ENCODE measurements at regions not wholly inside any gene's neighbourhood (a gene's known extent, or its start where the extent isn't known, plus 50 kb on each side); places are given as distances from the start of the nearest gene placed in this dataset.

GRCh38 chr3:105999856-106000255 lies 131.0 kb upstream of the CBLB start (continued):
- TF ChIP-seq FOXM1 (IDR thresholded peaks at IDR 0.05; ENCODE audit: low read depth) (no peak), FOXJ3 (CRISPR knock-in tag; IDR thresholded peaks at IDR 0.05) (no peak), TCF12 (IDR thresholded peaks at IDR 0.05) (no peak)

GRCh38 chr3:106001923-106002322 lies 133.1 kb upstream of the CBLB start:
- TF ChIP-seq FOXJ3 (CRISPR knock-in tag; IDR thresholded peaks at IDR 0.05) (no peak), NFIC (IDR thresholded peaks at IDR 0.05; ENCODE audit: borderline replicate concordance) (no peak), POLR2AphosphoS5 (IDR thresholded peaks at IDR 0.05; ENCODE audit: low read depth, low read length) (no peak), REST (IDR thresholded peaks at IDR 0.05; ENCODE audit: low read depth, low read length) (no peak), SIN3A (IDR thresholded peaks at IDR 0.05; ENCODE audit: borderline replicate concordance, low read depth, low read length) (no peak), JUND (IDR thresholded peaks at IDR 0.05) (no peak), YY1 (IDR thresholded peaks at IDR 0.05; ENCODE audit: low read depth) (no peak), RFX5 (IDR thresholded peaks at IDR 0.05; ENCODE audit: low read length) (no peak), MAX (IDR thresholded peaks at IDR 0.05; ENCODE audit: low read depth) (no peak), GABPA (IDR thresholded peaks at IDR 0.05; ENCODE audit: low read depth) (no peak), USF2 (IDR thresholded peaks at IDR 0.05; ENCODE audit: borderline replicate concordance, low read depth, low read length) (no peak), EP300 (IDR thresholded peaks at IDR 0.05; ENCODE audit: borderline replicate concordance in 1 of 2, low read depth in 1 of 2, low read length in 1 of 2) (no peak), RXRA (IDR thresholded peaks at IDR 0.05; ENCODE audit: borderline replicate concordance, low read depth) (no peak), MEF2A (IDR thresholded peaks at IDR 0.05; ENCODE audit: borderline replicate concordance, low read depth) (no peak)

More at GRCh38 chr3:106001923-106002322, 133.1 kb upstream of the CBLB start:
- 86% methylated on average over 4 of the region's 4 CpGs for WGBS (ENCODE audit: low lambda C conversion rate)
- no peaks in the 10 kb centered on the region; a peak in 1 of 4 replicates for H3K4me1 ChIP-seq (ENCODE audit: control insufficient read depth in 1 of 2, insufficient read depth in 2 of 2, low read depth in 1 of 2, low read length in 1 of 2)
- peaks cover 14% of the 10 kb centered on the region for H3F3A ChIP-seq (replicated peaks; ENCODE audit: insufficient read depth)
- POLR2A ChIA-PET, result no interaction called here
- no peak overlapping the region for H3K4me2 ChIP-seq
- H3K27me3 ChIP-seq (ENCODE audit: insufficient read depth), result no peaks in the 10 kb centered on the region
- no peak for DNase-seq
- no peaks in the 10 kb centered on the region for H3K9me3 ChIP-seq
- no peaks in the 10 kb centered on the region for H3K36me3 ChIP-seq (replicated peaks in 1 of 2; ENCODE audit: control insufficient read depth in 1 of 2, insufficient read depth in 2 of 2, low read length in 1 of 2)
- CTCF ChIA-PET, result no interaction called here
- no peak overlapping the region for H3K4me3 ChIP-seq (ENCODE audit: low read depth in 2 of 2, low read length in 1 of 2)
- H3K27ac ChIP-seq (ENCODE audit: low read depth in 2 of 2, low read length in 1 of 2), result no peak overlapping the region
- H2AFZ ChIP-seq (ENCODE audit: low read depth), result no peak overlapping the region; the same call in 1 of the 2 replicates
- no peaks in the 10 kb centered on the region for H3K9me2 ChIP-seq
- H3K9ac ChIP-seq, result no peak overlapping the region
- no peaks in the 10 kb centered on the region for H3K79me2 ChIP-seq (ENCODE audit: insufficient read depth)
- H4K20me1 ChIP-seq (ENCODE audit: insufficient read depth), result no peaks in the 10 kb centered on the region

All from SK-N-SH (cell line).